IPS-15b (cell line): ENCODE measurements at regions not wholly inside any gene's neighbourhood (a gene's known extent, or its start where the extent isn't known, plus 50 kb on each side); places are given as distances from the start of the nearest gene placed in this dataset.

ENCODE experiments used
- H3K27me3 ChIP-seq: one replicate; pipeline ENCODE4 v1.6.1; 2013; ENCODE audit warnings: low read length; ENCODE audit not compliant: control insufficient read depth, insufficient read depth
- H3K36me3 ChIP-seq: one replicate; pipeline ENCODE4 v1.6.1; 2013; ENCODE audit warnings: low read length; ENCODE audit not compliant: control insufficient read depth, insufficient read depth
- H3K4me1 ChIP-seq: one replicate; pipeline ENCODE4 v1.6.1; 2013; ENCODE audit warnings: mild to moderate bottlenecking, low read length; ENCODE audit not compliant: control insufficient read depth, insufficient read depth
- H3K4me3 ChIP-seq: one replicate; pipeline ENCODE4 v1.5.1; 2013; ENCODE audit warnings: low read depth, low read length
- H3K9ac ChIP-seq: one replicate; pipeline ENCODE4 v1.6.1; 2013; ENCODE audit warnings: low read depth, mild to moderate bottlenecking, low read length
- H3K9me3 ChIP-seq: one replicate; pipeline ENCODE4 v1.6.1; 2013; ENCODE audit warnings: mild to moderate bottlenecking, low read length; ENCODE audit not compliant: control insufficient read depth, insufficient read depth

DNA sequence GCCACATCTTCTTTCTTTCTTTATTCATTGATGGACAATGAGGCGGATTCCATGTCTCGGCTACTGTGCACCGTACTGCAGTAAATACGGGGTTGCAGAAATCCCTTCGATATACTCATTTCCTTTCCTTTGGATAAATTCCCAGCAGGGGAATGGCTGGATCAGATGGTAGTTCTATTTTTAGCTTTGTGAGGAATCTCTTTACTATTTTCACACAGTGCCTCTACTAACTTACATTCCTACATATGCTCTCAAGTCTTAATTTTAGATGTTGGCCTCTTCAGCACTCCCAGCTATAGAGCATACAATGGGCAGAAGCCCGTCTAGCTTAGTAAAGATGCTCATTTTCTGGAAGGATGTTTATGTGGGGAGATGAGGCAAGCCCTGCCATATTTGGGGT lies 317.4 kb downstream of the ASMT start:
- Histone ChIP-seq H3K36me3 (no peaks in the 10 kb centered on the region), H3K4me1 (peaks cover 2% of the 10 kb centered on the region), H3K9me3 (no peaks in the 10 kb centered on the region), H3K9ac (no peak overlapping the region), H3K27me3 (no peaks in the 10 kb centered on the region), H3K4me3 (no peak overlapping the region)

DNA sequence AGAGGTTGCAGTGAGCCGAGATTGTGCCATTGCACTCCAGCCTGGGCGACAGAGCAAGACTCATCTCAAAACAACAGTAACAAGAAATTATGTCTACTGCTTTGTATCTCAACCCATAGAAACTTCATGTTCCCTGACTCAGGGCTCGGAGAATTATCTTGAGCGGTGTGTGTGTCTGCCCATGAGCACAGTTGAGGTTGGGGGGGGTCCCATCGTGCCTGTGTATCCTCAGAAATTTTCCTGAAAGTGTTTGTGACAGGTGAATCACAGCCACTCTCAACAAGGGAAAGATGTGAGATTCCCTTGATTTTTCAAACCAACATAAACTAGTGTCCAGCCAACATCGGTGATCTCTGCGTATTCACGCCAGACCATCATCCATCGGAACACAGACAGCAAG lies 319.1 kb downstream of the ASMT start:
- Histone ChIP-seq H3K9ac (no peak overlapping the region), H3K4me3 (no peak overlapping the region), H3K36me3 (no peaks in the 10 kb centered on the region), H3K27me3 (no peaks in the 10 kb centered on the region), H3K9me3 (no peaks in the 10 kb centered on the region), H3K4me1 (no peaks in the 10 kb centered on the region)

DNA sequence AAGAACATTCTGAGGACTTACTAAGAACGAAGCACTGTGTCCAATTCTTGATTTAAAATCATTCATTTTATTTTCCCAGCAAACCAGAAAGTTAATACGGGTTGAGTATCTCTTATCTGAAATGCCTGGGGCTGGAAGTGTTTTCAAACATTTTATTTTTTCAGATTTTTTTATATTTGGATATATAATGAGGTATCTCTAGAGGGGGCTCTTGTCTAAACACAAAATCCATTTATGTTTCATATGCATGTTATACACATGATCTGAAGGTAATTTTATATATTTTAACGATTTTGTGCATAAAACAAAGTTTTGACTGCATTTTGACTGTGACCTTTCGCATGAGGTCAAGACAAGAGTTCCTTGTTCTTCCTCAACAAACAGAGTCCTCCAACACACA lies 320.9 kb downstream of the ASMT start:
- H3K36me3 ChIP-seq = no peaks in the 10 kb centered on the region
- no peak overlapping the region for H3K9ac ChIP-seq
- no peaks in the 10 kb centered on the region for H3K4me1 ChIP-seq
- no peaks in the 10 kb centered on the region for H3K9me3 ChIP-seq
- H3K4me3 ChIP-seq = no peak overlapping the region
- no peaks in the 10 kb centered on the region for H3K27me3 ChIP-seq

DNA sequence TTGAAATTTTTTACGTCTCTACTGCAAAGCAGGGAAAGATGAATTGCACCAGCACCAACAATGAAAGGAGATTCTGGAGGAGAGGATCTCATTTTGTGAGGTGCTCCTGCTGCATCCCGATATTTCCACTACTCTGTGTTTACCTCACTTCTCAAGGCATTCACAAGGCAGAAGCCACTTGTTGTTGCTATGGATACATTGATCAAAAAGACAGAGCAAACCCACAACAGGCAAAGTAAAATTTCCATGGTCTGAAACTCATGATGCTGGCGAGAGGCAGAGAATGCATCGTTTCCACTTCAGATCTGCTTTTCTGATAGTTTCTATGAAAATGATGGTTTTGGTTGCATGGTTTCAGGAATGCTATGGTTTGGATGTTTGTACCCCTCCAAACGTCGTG lies 323.3 kb downstream of the ASMT start:
- H3K9ac ChIP-seq = no peak overlapping the region
- no peak overlapping the region for H3K4me3 ChIP-seq
- H3K9me3 ChIP-seq = no peaks in the 10 kb centered on the region
- no peaks in the 10 kb centered on the region for H3K4me1 ChIP-seq
- H3K36me3 ChIP-seq = no peaks in the 10 kb centered on the region
- H3K27me3 ChIP-seq = no peaks in the 10 kb centered on the region

DNA sequence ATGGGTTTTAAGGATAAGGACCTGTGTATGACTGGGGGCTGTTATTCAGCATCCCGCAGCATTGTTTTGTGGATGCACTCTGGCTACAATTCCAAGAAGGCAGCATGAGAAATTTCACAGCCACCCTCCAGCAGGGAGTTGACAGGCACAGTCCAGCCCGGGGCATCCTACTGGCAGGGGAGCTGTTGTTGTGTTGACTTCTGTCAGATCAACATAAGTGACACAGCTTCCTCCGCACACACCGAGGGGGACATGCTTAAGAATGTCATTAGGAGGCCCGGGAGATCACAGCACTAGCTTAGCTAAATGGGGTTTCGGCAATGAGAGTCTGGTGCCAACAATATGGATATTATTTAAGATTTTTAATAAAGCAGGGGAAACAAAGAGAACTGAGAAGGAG lies 326.5 kb downstream of the ASMT start:
- H3K36me3 ChIP-seq = no peaks in the 10 kb centered on the region
- H3K27me3 ChIP-seq = no peaks in the 10 kb centered on the region
- H3K4me1 ChIP-seq = no peaks in the 10 kb centered on the region
- no peak overlapping the region for H3K4me3 ChIP-seq
- H3K9ac ChIP-seq = no peak overlapping the region
- no peaks in the 10 kb centered on the region for H3K9me3 ChIP-seq

DNA sequence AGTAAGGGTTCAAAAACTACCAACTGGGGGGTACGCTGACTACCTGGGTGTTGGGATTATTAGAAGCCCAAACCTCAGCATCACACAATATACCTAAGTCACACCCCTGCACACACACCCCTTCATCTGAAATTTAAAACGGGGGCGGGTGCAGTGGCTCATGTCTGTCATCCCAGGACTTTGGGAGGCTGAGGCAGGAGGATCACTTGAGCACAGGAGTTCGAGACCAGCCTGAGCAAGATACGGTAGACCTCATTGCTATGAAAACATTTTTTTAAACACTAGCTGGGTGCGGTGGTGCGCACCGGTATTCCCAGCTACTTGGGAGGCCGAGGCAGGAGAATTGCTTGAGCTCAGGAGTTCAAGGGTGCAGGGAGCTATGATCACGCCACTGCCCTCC lies 331.0 kb downstream of the ASMT start:
- Histone ChIP-seq H3K4me3 (no peak overlapping the region), H3K4me1 (no peaks in the 10 kb centered on the region), H3K9me3 (no peaks in the 10 kb centered on the region), H3K27me3 (no peaks in the 10 kb centered on the region), H3K36me3 (no peaks in the 10 kb centered on the region), H3K9ac (no peak overlapping the region)

DNA sequence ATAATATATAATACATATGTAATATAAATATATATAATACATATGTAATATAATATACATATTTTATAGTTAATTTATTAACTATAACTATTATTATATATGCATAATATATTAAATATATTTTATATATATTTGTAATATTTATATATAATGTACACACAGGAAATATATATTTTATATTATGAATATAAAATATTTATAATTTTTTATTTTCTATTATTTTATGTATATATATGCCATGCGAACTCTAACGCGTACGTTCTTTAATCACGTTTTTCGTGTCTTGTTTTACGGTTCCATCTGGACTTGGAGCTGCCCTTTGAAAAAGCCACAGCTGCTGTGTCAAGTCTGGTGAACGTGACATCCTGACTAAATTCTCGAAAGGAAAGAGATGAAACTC lies 332.1 kb downstream of the ASMT start:
- H3K9me3 ChIP-seq = no peaks in the 10 kb centered on the region
- no peaks in the 10 kb centered on the region for H3K4me1 ChIP-seq
- no peak overlapping the region for H3K4me3 ChIP-seq
- H3K36me3 ChIP-seq = no peaks in the 10 kb centered on the region
- H3K27me3 ChIP-seq = no peaks in the 10 kb centered on the region
- no peak overlapping the region for H3K9ac ChIP-seq
